ENCODE measurements at regions not wholly inside any gene's neighbourhood (a gene's known extent, or its start where the extent isn't known, plus 50 kb on each side); places are given as distances from the start of the nearest gene placed in this dataset.

DNA sequence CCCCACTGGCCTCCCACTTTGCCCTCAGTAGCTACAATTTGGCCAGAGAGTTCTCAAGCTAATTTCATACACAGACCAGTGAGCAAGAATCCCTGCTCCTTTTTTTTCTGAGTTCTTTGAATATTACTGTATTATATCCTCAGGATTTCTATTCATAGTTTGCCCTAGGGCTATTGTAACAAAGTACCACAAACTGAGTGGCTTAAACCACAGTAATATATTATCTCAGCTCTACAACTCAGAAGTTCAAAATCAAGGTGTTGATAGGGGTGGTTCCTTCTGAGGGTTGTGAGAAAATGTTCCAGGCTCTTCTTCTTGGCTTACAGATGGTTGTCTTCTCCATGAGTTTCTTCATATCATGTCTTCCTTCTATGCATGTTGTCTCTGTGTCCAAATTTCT lies 289.4 kb upstream of the ESRRG start:
- TF ChIP-seq POLR2A (IDR thresholded peaks at IDR 0.05) (no peak), CTCF (IDR thresholded peaks at IDR 0.05) (no peak), POLR2AphosphoS5 (IDR thresholded peaks at IDR 0.05) (no peak)
